IMR-90 (cell line): ENCODE measurements at regions not wholly inside any gene's neighbourhood (a gene's known extent, or its start where the extent isn't known, plus 50 kb on each side); places are given as distances from the start of the nearest gene placed in this dataset.

Experiments
- ATAC-seq: fragments of 200-7000 bp; cut with Tn5 transposase; 2 replicates; pipeline ENCODE4 v1.9.1; 2020; ENCODE audit warnings: low read depth, mild to moderate bottlenecking, moderate library complexity
- BruUV-seq: library from RNA; stranded (reverse); fragments of 400-500 nt; replicated peaks from 2 replicates; lab custom pipeline; 2021; lab: Mats Ljungman, UMichigan
- CTCF ChIA-PET: fragments of 300-600 bp; formaldehyde crosslinking; extraction: SDS; loops from one replicate; lab custom pipeline; 2021; ENCODE audit warnings: antibody characterized with exemption; lab: Yijun Ruan, JAX
- POLR2A ChIA-PET: fragments of 300-600 bp; sonication (Branson Sonifier 250); formaldehyde crosslinking; loops from one replicate; lab custom pipeline; 2022; ENCODE audit warnings: antibody characterized with exemption; ENCODE audit not compliant: unreplicated experiment; lab: Charles Lee
- DNase-seq: peaks from one replicate; pipeline ENCODE4 v3.0.0; 2013
- H2AFZ ChIP-seq: replicated peaks from 2 replicates; pipeline ENCODE3; 2013; ENCODE audit warnings: low read length, mild to moderate bottlenecking; ENCODE audit not compliant: poor library complexity
- H2AK5ac ChIP-seq: 2 replicates; pipeline ENCODE4 v1.6.1; 2013; ENCODE audit warnings: low read depth, low read length, inconsistent platforms
- H2AK9ac ChIP-seq: replicated peaks from 2 replicates; pipeline ENCODE3; 2013; ENCODE audit warnings: mild to moderate bottlenecking, low read depth, low read length, moderate library complexity; ENCODE audit not compliant: poor library complexity
- H2BK120ac ChIP-seq: 2 replicates; pipeline ENCODE4 v1.6.1; 2013; ENCODE audit warnings: low read depth, low read length, inconsistent platforms
- H2BK15ac ChIP-seq: 3 replicates; pipeline ENCODE4 v1.6.1; 2013; ENCODE audit warnings: low read depth, low read length, inconsistent platforms
- H2BK20ac ChIP-seq: 2 replicates; pipeline ENCODE4 v1.6.1; 2013; ENCODE audit warnings: low read depth, mild to moderate bottlenecking, inconsistent platforms, low read length, moderate library complexity
- H2BK5ac ChIP-seq: 2 replicates; pipeline ENCODE4 v1.6.1; 2013; ENCODE audit warnings: mild to moderate bottlenecking, low read depth, low read length, inconsistent platforms; ENCODE audit not compliant: poor library complexity, severe bottlenecking
- H3K14ac ChIP-seq: replicated peaks from 2 replicates; pipeline ENCODE4 v1.6.1; 2013; ENCODE audit warnings: low read depth, low read length, inconsistent platforms
- H3K18ac ChIP-seq: 2 replicates; pipeline ENCODE4 v1.6.1; 2013; ENCODE audit warnings: low read depth, low read length, control low read depth
- H3K23ac ChIP-seq: 2 replicates; pipeline ENCODE4 v1.6.1; 2013; ENCODE audit warnings: low read depth, low read length, inconsistent platforms
- H3K27ac ChIP-seq: 2 replicates; pipeline ENCODE4 v1.5.1; 2013; ENCODE audit warnings: mild to moderate bottlenecking, control low read depth, low read length; ENCODE audit not compliant: insufficient read depth
- H3K27me3 ChIP-seq: 2 replicates; pipeline ENCODE4 v1.6.1; 2013; ENCODE audit warnings: low read length; ENCODE audit not compliant: control insufficient read depth, insufficient read depth
- H3K36me3 ChIP-seq: 2 replicates; pipeline ENCODE4 v1.6.1; 2013; ENCODE audit warnings: low read length, mixed read lengths; ENCODE audit not compliant: control insufficient read depth, insufficient read depth
- H3K4ac ChIP-seq: 2 replicates; pipeline ENCODE4 v1.6.1; 2013; ENCODE audit warnings: low read depth, low read length, inconsistent platforms
- H3K4me1 ChIP-seq: 2 replicates; pipeline ENCODE4 v1.6.1; 2013; ENCODE audit warnings: low read length, mixed read lengths; ENCODE audit not compliant: control insufficient read depth, insufficient read depth
- H3K4me2 ChIP-seq: 2 replicates; pipeline ENCODE4 v1.6.1; 2013; ENCODE audit warnings: low read depth, mild to moderate bottlenecking, control low read depth, low read length, moderate library complexity
- H3K4me3 ChIP-seq: 2 replicates; pipeline ENCODE4 v1.5.1; 2013; ENCODE audit warnings: low read depth, mild to moderate bottlenecking, control low read depth, low read length, moderate library complexity; ENCODE audit not compliant: insufficient read depth
- H3K56ac ChIP-seq: 2 replicates; pipeline ENCODE4 v1.6.1; 2013; ENCODE audit warnings: low read length, inconsistent platforms; ENCODE audit not compliant: insufficient read depth; ENCODE audit errors: extremely low read depth
- H3K79me1 ChIP-seq, 2 experiments: 2 replicates each; pipeline ENCODE4 v1.6.1; 2013; ENCODE audit warnings: low read length in 2 of 2, inconsistent platforms in 1 of 2, low read depth in 1 of 2
- H3K9ac ChIP-seq: 2 replicates; pipeline ENCODE4 v1.6.1; 2013; ENCODE audit warnings: low read depth, low read length, control low read depth
- H3K9me1 ChIP-seq: 2 replicates; pipeline ENCODE4 v1.6.1; 2013; ENCODE audit warnings: low read length, inconsistent platforms; ENCODE audit not compliant: insufficient read depth
- H3K9me3 ChIP-seq: 2 replicates; pipeline ENCODE4 v1.6.1; 2013; ENCODE audit warnings: low read length; ENCODE audit not compliant: control insufficient read depth, insufficient read depth
- H4K20me1 ChIP-seq: 2 replicates; pipeline ENCODE4 v1.6.1; 2013; ENCODE audit warnings: low read length, inconsistent platforms; ENCODE audit not compliant: insufficient read depth
- H4K5ac ChIP-seq: 2 replicates; pipeline ENCODE4 v1.6.1; 2013; ENCODE audit warnings: mild to moderate bottlenecking, low read depth, low read length, control low read depth
- H4K8ac ChIP-seq, 2 experiments: 2 replicates each; pipeline ENCODE4 v1.6.1; 2013; ENCODE audit warnings: low read depth in 2 of 2, low read length in 2 of 2, control low read depth in 1 of 2, inconsistent platforms in 1 of 2
- H4K91ac ChIP-seq: 2 replicates; pipeline ENCODE4 v1.6.1; 2013; ENCODE audit warnings: low read depth, low read length, inconsistent platforms; ENCODE audit not compliant: insufficient read depth
- CEBPB ChIP-seq: IDR thresholded peaks from 2 replicates; pipeline ENCODE4 v1.6.1; 2012; ENCODE audit warnings: low read depth, low read length, improper control_type of control experiment
- MXI1 ChIP-seq: IDR thresholded peaks from 2 replicates; pipeline ENCODE4 v1.6.1; 2012; ENCODE audit warnings: low read depth, mild to moderate bottlenecking, low read length, moderate library complexity, borderline replicate concordance
- NFE2L2 ChIP-seq: fragments of 150-350 bp; IDR thresholded peaks from 2 replicates; pipeline ENCODE4 v1.6.1; 2016; ENCODE audit warnings: low read depth, mild to moderate bottlenecking, low read length
- POLR2A ChIP-seq: IDR thresholded peaks from 2 replicates; pipeline ENCODE4 v1.6.1; 2012; ENCODE audit warnings: mild to moderate bottlenecking, low read depth, low read length
- RAD21 ChIP-seq: IDR thresholded peaks from 2 replicates; pipeline ENCODE4 v1.6.1; 2012; ENCODE audit warnings: low read length, improper control_type of control experiment
- USF2 ChIP-seq: fragments of 150-350 bp; IDR thresholded peaks from 2 replicates; pipeline ENCODE4 v1.6.1; 2017; ENCODE audit warnings: mild to moderate bottlenecking, antibody characterized with exemption, low read length, low read depth
- WGBS, 2 experiments: methylation state at CpG; one replicate each; pipeline versions ENCODE4 v1.1.5 to v1.1.7; 2013; ENCODE audit warnings: missing lambda C conversion rate in 2 of 2; ENCODE audit not compliant: insufficient read length in 1 of 2; ENCODE audit errors: extremely low coverage in 2 of 2; 5-methylcytosine and 5-hydroxymethylcytosine counted together
- dilution Hi-C: fragments of 300-500 bp; cut with HindIII; formaldehyde crosslinking; loops from one replicate; pipeline ENCODE4 v1.14.3; 2018; ENCODE audit warnings: low sequenced_read_pairs; ENCODE audit not compliant: unreplicated experiment
- in situ Hi-C: fragments of 300-500 bp; cut with MboI; formaldehyde crosslinking; loops from 3 replicates; pipeline ENCODE4 v1.14.3; 2019; ENCODE audit warnings: low sequenced_read_pairs, inconsistent platforms, mixed read lengths
- intact Hi-C: fragments of 100-400 bp; cut with micrococcal nuclease; formaldehyde crosslinking; loops from 2 replicates; pipeline ENCODE4 v1.10.0; 2022
- TF ChIP-seq, protein P1 (sequence below): conservative IDR thresholded peaks from 2 replicates; pipeline ENCODE4 v1.5.1; 2012; ENCODE audit warnings: mild to moderate bottlenecking, low read depth, low read length, improper control_type of control experiment

GRCh38 chr9:16143310-16143709 is 590.5 kb downstream of the CCDC171 start:
- Histone ChIP-seq H2BK15ac (peak overlapping the region; percentile 24; the same call in 1 of the 3 replicates), H3K23ac (no peak overlapping the region), H3K4me2 (no peak overlapping the region), H3K9me3 (no peaks in the 10 kb centered on the region), H2AK9ac (no peak overlapping the region), H3K36me3 (no peaks in the 10 kb centered on the region), H3K4ac (no peak overlapping the region), H3K4me3 (no peak overlapping the region), H3K56ac (no peak overlapping the region), H2BK20ac (no peak overlapping the region), H4K91ac (no peak overlapping the region), H3K9ac (no peak overlapping the region), H2BK120ac (peak overlapping the region; percentile 18; the same call in 1 of the 2 replicates), H2BK5ac (no peak overlapping the region), H2AK5ac (no peak overlapping the region; the same call in 1 of the 2 replicates), H3K9me1 (no peaks in the 10 kb centered on the region), H3K14ac (no peak overlapping the region), H3K4me1 (peaks cover 17% of the 10 kb centered on the region), H4K5ac (no peak overlapping the region), H3K27ac (no peak overlapping the region), H3K79me1 (no peaks in the 10 kb centered on the region), H4K20me1 (no peaks in the 10 kb centered on the region), H3K18ac (no peak overlapping the region), H2AFZ (peak overlapping the region; percentile 61), H3K27me3 (no peaks in the 10 kb centered on the region), H4K8ac (no peak overlapping the region)
- DNase-seq (peak; percentile 11), ATAC-seq (no peak)
- POLR2A ChIA-PET, result no interaction called here
- dilution Hi-C loops (no loop called here), in situ Hi-C loops (no loop called here), intact Hi-C loops (no loop called here)
- WGBS, 2 experiments, result 60% methylated on average over 1 of the region's 7 CpGs; no CpG with 5 or more reads in 1 of the 2 experiments
- BruUV-seq, result no TSS peak
- CTCF ChIA-PET, result interaction anchor here (0.7 to 1.3 kb wide), 2 partner anchors 10 to 11 kb away, joined by 3 read pairs; no protein-coding TSS in a partner anchor
- TF ChIP-seq NFE2L2, result no peak
- TF ChIP-seq RAD21, result no peak
- TF ChIP-seq USF2, result no peak
- TF ChIP-seq MXI1, result no peak
- no peak for TF ChIP-seq POLR2A
- TF ChIP-seq CEBPB, result no peak
- TF ChIP-seq, protein P1, sequence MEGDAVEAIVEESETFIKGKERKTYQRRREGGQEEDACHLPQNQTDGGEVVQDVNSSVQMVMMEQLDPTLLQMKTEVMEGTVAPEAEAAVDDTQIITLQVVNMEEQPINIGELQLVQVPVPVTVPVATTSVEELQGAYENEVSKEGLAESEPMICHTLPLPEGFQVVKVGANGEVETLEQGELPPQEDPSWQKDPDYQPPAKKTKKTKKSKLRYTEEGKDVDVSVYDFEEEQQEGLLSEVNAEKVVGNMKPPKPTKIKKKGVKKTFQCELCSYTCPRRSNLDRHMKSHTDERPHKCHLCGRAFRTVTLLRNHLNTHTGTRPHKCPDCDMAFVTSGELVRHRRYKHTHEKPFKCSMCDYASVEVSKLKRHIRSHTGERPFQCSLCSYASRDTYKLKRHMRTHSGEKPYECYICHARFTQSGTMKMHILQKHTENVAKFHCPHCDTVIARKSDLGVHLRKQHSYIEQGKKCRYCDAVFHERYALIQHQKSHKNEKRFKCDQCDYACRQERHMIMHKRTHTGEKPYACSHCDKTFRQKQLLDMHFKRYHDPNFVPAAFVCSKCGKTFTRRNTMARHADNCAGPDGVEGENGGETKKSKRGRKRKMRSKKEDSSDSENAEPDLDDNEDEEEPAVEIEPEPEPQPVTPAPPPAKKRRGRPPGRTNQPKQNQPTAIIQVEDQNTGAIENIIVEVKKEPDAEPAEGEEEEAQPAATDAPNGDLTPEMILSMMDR, result no peak
